OCI-LY7 (cell line): ENCODE measurements at regions not wholly inside any gene's neighbourhood (a gene's known extent, or its start where the extent isn't known, plus 50 kb on each side); places are given as distances from the start of the nearest gene placed in this dataset.
"Not testable (repeated sequence)": the region's sequence is repeated elsewhere in the genome, so short reads cannot be mapped to it uniquely, and the experiment has no call there.

Source experiments
- CTCF ChIP-seq: fragments of 200-600 bp; sonication (generic); conservative IDR thresholded peaks from 2 replicates; pipeline ENCODE4 v1.5.1; 2014; ENCODE audit warnings: mild to moderate bottlenecking, antibody characterized with exemption, low read length, moderate library complexity, mixed read lengths
- EZH2phosphoT487 ChIP-seq: fragments of 200-600 bp; sonication (generic); IDR thresholded peaks from 2 replicates; pipeline ENCODE4 v1.6.1; 2018; ENCODE audit warnings: low read depth, borderline replicate concordance, mild to moderate bottlenecking, mixed run types, antibody characterized with exemption, low read length, moderate library complexity, mixed read lengths

DNA sequence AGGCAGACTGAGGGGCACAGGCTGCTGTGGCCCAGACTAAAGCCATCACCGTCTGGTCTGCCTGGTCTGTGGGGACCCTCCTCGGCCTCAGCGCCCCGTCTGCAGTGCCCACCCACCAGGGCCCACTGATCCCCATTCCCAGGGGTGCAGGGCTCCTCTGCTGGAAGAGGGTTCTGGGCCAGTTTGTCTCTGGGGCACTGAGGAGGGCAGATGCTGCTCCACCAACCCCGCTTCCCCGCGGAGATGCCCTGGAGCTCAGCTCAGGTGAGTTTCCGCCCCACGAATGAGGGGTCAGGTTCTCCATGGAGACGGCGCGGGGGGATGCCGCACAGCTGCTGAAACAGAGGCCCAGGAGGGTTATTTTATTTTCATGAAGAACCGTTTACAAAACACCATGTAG, 263.3 kb upstream of the SFSWAP start:
- not testable (repeated sequence) for TF ChIP-seq CTCF, EZH2phosphoT487
